ENCODE measurements at regions not wholly inside any gene's neighbourhood (a gene's known extent, or its start where the extent isn't known, plus 50 kb on each side); places are given as distances from the start of the nearest gene placed in this dataset.

DNA sequence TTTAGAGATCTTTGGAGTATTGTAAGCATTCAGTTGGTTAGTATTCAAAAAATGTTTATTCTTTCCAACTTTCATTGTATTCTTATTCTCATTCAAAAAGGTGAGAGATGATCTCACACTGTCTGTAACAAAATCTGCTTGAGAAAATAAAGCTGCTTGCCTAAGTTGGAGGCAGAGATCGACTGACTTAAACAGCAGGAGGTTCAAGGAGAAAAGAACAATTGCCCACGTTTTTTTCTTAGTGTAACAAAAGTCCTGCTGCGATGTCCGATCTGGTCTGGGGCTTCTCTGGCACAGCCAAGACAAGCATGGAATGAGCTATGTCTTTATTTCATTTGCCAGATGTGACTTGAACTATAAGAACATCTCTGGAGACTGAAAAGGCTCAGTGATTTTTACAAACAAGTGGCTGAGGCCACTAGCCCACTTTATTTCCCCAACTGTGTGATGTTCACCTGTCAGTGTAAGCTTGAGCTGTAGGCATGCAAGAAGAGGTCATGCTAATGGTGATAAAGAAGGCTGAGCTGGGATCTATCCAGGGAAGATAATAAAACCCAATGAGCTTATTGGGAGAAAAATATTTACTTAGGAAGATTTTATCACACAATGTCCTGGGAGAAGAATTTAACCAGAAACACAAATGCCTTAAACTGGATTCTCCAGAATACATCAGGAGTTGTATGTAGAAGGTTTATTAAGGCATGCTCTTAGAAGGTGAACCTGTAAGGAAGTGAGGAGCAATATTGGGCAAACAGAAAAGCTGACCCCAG, 580.1 kb upstream of the BTBD3 start:
- H3K4me3 ChIP-seq (ENCODE audit: low read length) = no peak overlapping the region
- no peak for DNase-seq (ENCODE audit: low read depth)
- TF ChIP-seq, protein P1, sequence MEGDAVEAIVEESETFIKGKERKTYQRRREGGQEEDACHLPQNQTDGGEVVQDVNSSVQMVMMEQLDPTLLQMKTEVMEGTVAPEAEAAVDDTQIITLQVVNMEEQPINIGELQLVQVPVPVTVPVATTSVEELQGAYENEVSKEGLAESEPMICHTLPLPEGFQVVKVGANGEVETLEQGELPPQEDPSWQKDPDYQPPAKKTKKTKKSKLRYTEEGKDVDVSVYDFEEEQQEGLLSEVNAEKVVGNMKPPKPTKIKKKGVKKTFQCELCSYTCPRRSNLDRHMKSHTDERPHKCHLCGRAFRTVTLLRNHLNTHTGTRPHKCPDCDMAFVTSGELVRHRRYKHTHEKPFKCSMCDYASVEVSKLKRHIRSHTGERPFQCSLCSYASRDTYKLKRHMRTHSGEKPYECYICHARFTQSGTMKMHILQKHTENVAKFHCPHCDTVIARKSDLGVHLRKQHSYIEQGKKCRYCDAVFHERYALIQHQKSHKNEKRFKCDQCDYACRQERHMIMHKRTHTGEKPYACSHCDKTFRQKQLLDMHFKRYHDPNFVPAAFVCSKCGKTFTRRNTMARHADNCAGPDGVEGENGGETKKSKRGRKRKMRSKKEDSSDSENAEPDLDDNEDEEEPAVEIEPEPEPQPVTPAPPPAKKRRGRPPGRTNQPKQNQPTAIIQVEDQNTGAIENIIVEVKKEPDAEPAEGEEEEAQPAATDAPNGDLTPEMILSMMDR (IDR thresholded peaks at IDR 0.05; ENCODE audit: insufficient read depth, low read depth, low read length, missing control alignments) = no peak

DNA sequence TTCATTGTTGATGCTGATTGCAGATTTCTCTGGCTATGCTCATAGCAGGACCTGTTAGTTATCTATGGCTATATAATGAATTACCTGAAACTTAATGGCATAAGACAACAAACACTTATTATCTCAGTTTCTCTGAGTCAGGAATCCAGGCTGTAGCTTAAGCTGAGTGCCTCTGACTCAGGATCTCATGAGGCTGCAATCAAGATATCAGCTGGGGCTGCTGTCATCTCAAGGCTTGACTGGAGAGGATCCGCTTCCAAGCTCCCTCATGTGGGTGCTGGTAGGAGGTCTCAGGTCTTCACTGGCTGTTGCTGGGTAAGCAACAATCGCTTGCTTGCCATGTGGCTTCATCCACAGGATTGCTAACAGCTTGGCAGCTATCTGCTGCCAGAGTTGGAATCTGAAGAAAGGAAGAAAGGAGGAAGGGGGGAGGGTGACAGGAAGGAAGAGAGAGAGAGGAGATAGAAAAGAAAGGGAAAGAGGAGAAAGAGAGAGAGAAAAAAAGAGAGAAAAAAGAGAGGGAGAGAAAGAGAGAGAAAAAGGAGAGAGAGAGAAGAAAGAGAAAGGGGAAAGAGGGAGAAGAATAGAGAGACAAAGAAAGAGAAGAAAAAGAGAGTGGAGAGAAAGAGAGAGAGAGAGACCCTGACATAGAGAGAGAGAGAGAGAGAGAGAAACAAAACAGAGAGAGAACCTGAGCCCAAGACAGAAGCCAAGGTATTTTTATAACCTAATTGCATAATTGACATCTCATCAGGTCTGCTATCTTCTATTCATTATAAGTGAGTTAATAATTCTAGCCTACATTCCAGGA, 579.0 kb upstream of the BTBD3 start:
- TF ChIP-seq, protein P1 (IDR thresholded peaks at IDR 0.05; ENCODE audit: insufficient read depth, low read depth, low read length, missing control alignments) = no peak
- peak; percentile 75 for DNase-seq (ENCODE audit: low read depth)
- H3K4me3 ChIP-seq (ENCODE audit: low read length) = no peak overlapping the region

DNA sequence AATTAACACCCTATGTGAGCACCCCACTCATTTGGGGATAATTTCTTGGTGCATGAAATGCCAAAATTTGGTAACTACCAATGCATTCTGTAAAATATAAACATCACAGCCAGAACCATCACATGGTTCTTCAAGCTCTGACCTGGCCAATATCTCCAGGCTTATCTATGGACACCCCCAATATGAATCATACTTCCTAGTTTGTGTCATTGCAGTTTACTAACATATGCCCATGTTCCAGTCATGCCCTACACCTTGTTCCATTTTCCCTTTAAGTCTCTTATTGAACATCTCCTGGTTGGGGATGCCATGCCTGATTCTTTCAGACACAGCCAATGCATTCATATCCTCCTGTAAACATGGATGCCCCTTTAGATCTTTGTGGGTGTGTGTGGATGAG, 572.8 kb upstream of the BTBD3 start:
- no peak overlapping the region for H3K4me3 ChIP-seq (ENCODE audit: low read length)
- TF ChIP-seq, protein P1 (IDR thresholded peaks at IDR 0.05; ENCODE audit: insufficient read depth, low read depth, low read length, missing control alignments) = no peak
- DNase-seq (ENCODE audit: low read depth) = peak; percentile 49

DNA sequence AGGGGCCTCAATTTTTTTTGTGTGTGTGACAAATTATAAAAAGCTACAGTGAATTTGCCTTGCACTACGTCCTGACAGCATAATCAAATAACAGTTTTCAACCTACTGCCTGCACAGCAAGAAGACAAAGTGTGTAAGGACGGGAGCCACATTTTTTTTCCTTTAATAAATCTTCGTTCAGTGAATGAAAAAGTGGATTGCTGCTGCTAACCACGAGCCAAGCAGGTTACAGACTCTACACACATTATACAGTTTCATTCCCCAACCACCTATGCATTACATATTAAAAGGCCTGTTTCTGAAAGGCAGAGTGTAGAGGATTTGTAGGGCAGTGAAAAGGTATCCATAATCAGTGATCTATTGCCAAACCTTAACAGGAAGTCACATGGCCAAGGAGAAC, 570.0 kb upstream of the BTBD3 start:
- no peak for DNase-seq (ENCODE audit: low read depth)
- no peak overlapping the region for H3K4me3 ChIP-seq (ENCODE audit: low read length)
- TF ChIP-seq, protein P1 (IDR thresholded peaks at IDR 0.05; ENCODE audit: insufficient read depth, low read depth, low read length, missing control alignments) = no peak

DNA sequence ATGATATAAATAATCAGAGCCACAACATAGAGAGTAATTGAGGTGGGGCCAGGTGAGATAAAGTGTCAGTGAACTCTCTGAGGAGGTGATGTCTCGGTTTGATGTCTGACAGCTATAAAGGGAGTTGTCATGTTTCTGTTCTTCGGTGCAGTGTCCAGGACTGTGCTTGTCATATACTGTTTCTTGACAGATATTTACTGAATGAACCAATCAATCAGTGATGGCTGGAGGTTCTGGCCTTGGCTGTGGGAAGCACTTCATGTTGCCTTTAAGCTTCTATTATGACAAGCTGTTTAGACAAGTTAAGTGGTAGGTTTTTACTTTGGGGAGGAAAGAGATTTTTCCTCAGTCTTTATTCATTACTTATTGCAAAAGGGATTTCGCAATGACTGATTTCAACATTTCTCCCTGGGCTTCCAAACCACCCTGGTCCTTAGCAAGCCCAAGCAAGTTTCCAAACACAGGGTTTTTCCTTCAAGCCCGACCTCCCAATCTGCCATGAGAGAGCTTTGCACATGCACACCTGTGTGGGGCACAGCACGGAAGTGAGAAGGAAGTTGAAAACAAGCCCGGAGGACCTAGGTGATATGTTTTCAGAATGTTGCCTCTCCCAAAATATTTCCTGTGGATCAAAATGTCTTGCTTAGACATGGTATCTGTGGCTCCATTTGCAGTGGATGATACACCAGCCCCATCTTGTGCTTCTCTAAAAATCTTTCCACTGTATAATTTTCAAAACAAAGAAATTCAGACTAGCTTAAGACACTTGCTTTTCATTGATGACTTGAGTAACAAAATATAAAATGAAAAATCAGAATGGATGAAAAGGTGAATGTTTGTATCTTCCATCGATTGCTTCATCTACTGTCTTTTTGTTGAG, 567.3 kb upstream of the BTBD3 start:
- H3K4me3 ChIP-seq (ENCODE audit: low read length) = no peak overlapping the region
- TF ChIP-seq, protein P1 (IDR thresholded peaks at IDR 0.05; ENCODE audit: insufficient read depth, low read depth, low read length, missing control alignments) = peak; percentile 72
- peak; percentile 99 for DNase-seq (ENCODE audit: low read depth)

DNA sequence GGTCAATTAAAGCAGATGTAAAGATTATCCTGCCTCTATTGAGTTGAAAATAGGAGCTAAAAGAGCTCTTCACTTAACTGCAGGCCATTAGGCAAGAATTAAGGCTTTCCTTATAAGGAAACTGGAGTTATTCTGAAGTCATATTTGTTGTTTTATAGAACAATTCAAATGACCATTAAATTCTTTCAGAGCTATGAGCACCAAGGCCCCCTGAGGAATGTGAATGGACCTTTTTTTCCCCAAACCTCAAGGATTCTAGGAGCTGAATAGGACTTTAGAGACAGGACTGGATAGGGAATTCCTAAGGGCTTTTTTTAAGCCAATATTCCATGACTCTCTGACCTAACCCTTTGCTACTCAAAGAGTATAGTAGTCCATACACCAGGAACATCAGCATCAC, 565.7 kb upstream of the BTBD3 start:
- H3K4me3 ChIP-seq (ENCODE audit: low read length) = no peak overlapping the region
- no peak for DNase-seq (ENCODE audit: low read depth)
- TF ChIP-seq, protein P1 (IDR thresholded peaks at IDR 0.05; ENCODE audit: insufficient read depth, low read depth, low read length, missing control alignments) = no peak

Measured in epithelial cell of esophagus (primary cell).